HG02852 (cell line): ENCODE measurements at regions not wholly inside any gene's neighbourhood (a gene's known extent, or its start where the extent isn't known, plus 50 kb on each side); places are given as distances from the start of the nearest gene placed in this dataset.

Source experiments
- ATAC-seq: cut with Tn5 transposase; IDR thresholded peaks from one replicate; pipeline ENCODE4 v1.9.1; 2021; ENCODE audit warnings: mild to moderate bottlenecking, moderate library complexity; ENCODE audit not compliant: unreplicated experiment

GRCh38 chr5:2399096-2399495 lies 352.4 kb downstream of the IRX2 start:
- no peak for ATAC-seq

GRCh38 chr5:2393556-2393955 lies 357.9 kb downstream of the IRX2 start:
- no peak for ATAC-seq

DNA sequence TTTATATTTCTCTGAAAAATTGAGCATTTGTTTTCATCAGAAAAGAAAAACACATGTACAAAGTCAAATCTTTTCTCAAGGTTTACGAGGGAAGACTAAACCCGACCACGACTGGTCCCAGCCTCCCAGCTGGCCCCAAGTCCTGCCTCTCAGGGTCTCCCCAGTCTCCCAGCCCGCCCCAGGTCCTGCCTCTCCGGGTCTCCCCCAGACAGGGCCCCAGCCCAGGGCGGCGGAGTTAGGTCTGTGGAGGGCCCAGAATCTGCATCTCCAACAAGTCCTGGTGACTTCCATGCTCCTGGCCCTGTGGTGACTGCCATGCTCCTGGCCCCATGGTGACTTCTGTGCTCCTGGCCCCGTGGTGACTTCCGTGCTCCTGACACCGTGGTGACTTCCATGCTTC lies 359.9 kb downstream of the IRX2 start:
- ATAC-seq, result no peak

GRCh38 chr5:2391021-2391420 lies 360.5 kb downstream of the IRX2 start:
- no peak for ATAC-seq

GRCh38 chr5:2388571-2388970 lies 362.9 kb downstream of the IRX2 start:
- ATAC-seq, result no peak

GRCh38 chr5:2387634-2388325 lies 363.7 kb downstream of the IRX2 start:
- ATAC-seq, result no peak

GRCh38 chr5:2387250-2387633 lies 364.2 kb downstream of the IRX2 start:
- ATAC-seq, result no peak

DNA sequence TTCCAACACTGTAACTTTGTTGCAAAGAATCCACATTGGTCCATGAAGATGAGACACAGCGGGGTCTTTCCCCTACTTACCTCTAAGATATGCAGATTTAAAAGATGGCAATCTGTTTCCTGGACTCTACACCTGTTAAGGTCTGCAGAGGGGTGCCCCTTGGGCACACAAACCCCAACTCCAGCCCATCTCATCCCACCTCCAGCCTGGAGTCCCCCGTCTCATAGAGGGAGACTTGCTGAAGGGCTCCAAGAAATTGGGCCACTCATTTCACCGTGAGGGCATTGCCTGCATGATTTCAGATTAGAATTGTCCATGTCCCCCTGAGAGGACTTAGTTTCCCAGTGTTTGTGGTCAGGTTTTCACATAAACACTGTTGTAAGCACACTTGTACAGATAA lies 365.7 kb downstream of the IRX2 start:
- no peak for ATAC-seq

- ATAC-seq, result no peak
Observed at GRCh38 chr5:2383698-2384065, 367.8 kb downstream of the IRX2 start.

- no peak for ATAC-seq
Observed at GRCh38 chr5:2382776-2383697, 368.4 kb downstream of the IRX2 start.

DNA sequence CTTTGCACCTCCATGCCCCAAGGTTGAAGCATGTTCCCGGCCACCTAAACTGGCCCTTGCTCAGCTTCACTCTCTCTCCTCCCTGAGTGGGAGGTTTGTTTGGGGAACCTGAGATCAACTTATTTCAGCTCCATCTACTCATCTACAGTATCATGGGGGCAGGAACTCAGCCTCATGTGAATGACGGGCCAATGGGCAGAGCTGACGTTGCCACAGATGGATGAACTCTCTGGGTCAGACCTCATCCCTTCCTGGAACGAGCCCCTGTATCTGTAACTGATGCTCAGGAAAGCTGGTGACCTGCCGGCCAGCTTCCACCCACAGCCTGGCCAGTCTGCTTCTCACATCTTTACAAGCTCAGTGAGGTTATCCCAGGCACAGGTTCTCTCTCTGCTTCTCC lies 369.6 kb downstream of the IRX2 start:
- no peak for ATAC-seq

DNA sequence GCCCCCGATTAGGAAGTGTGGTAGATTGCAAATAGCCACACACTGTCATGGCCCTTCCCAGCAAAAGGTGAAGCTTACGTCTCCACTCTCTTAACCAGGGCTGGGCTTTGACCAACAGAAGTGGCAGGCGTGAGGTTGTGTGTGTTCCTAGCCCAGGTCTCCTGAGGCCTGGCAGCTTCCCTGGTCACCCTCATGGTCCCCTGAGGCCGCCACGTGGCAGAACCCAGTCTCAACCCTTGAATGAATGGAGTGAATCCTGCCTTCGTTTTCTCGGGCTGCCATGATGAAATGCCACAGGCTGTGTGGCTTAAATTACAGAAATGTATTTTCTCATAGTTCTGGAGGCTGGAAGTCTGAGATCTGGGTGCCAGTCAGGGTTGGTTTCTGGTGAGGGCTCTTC lies 370.4 kb downstream of the IRX2 start:
- ATAC-seq, result no peak

- ATAC-seq, result no peak
Observed at GRCh38 chr5:2378976-2379375, 372.5 kb downstream of the IRX2 start.

DNA sequence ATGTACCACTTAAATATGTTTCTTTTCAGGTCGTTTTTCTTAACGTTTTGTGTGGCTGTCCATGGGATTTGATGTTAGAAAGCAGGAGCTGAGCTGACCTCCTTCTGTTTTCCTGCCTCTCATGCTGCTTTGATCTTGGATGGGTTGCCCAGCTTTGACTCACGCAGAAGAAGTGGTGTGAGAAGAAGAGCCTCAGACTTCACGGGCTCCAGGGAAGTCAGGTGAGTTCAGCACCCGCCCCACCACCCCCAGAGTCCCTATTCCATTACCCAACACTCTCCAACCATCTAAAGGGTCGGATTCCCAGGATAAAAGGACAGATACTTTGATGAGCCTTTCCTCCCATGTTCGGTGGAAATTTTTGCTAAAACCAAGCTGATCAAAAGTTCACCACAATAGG lies 373.4 kb downstream of the IRX2 start:
- ATAC-seq, result no peak

DNA sequence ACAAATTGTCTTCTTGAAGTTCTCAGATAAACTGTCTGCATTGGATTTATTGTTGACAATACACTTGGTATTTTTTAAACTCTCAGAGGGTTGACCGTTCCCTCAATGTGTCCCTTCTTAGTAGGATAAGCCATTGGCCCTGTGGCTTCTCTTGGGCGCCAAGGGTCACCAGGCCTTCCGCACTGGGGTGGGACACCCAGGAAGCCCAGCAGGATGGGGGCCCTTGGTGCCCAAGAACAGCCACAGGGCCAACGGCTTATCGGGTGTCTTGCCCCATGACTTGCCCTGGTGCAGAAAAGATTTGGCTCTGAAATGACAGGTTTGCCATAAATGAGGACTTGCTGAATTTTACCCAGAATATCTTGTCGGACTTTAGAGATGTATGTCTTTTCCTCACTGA lies 375.0 kb downstream of the IRX2 start:
- no peak for ATAC-seq

- no peak for ATAC-seq
Observed at GRCh38 chr5:2375757-2376250, 375.7 kb downstream of the IRX2 start.

GRCh38 chr5:2375291-2375690 lies 376.2 kb downstream of the IRX2 start:
- ATAC-seq, result no peak

DNA sequence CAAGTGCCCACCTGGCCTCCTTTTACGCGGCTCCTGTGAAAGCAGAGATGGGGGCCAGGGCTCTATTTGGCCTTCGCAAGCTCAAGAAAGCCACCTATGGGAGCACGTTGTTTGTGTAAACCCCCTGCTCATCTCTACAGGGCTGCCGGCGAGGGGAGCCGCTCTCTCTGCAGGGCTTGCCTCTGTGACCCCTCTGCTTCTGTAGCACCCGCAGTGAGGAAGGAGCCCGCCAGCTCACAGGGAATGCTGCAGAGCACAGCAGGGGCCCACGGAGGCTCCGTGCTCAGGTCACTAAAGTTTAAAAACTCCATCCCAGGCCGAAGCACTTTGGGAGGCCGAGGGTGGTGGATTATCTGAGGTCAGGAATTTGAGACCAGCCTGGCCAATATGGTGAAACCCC lies 376.8 kb downstream of the IRX2 start:
- ATAC-seq, result no peak

- no peak for ATAC-seq
Observed at GRCh38 chr5:2373631-2374030, 377.8 kb downstream of the IRX2 start.

GRCh38 chr5:2371419-2371710 lies 380.1 kb downstream of the IRX2 start:
- ATAC-seq, result no peak

GRCh38 chr5:2370626-2371418 lies 380.7 kb downstream of the IRX2 start:
- no peak for ATAC-seq

- ATAC-seq, result no peak
Observed at GRCh38 chr5:2369178-2369577, 382.3 kb downstream of the IRX2 start.
